ENCODE measurements at regions not wholly inside any gene's neighbourhood (a gene's known extent, or its start where the extent isn't known, plus 50 kb on each side); places are given as distances from the start of the nearest gene placed in this dataset.

DNA sequence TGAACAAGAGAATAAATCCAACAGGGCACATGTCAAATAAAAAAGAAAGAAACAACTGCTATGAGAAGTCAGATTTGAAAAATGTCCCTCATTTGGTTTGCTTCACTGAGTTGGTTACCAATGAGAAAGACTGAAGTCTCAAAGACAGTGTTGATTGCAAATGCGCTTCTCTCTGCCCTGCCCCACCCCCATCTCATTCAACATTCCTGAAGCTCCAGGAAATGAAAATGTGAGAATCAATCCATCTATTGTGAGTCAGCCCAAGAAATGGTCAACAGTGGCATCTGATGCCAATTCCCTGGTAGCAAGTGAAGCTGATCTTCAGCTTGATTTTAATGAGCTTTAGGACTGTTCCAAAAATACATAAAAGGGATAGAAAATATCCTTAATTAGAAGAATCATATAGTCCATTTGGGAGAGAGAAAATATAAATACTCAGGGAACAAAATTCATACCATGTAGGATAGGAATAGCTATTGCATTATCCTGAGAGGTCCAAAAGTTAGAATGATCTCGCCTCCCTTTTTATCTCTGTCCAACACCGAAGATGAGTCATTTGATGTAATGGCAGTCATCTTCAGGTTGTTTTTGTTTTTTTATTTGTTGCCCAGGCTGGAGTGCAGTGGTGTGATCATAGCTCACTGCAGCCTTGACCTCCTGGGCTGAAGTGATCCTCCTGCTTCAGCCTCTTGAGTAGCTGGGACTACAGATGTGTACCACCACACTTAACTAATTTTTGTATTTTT lies 200.3 kb upstream of the UMPS start:
- peak in 26 of 56 donors; percentile 6 to 64 (median 22) for DNase-seq

DNA sequence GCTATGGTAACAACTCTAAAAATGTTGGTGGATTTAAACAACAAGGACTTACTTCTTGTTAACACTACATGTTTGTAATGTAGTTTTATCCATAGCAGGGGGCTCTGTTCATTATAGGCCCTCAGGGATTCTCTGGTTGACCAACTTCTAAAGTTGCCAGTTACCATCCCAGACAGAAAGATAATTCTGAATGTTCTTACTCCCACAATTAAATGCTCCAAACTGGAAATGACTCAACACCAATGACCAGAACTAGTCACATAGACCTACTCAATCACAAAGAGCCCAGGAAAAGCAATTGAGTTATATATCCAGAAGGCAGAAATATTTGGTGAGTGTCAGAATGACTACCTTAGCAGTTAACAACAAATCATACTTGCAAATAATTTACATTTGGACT lies 199.3 kb upstream of the UMPS start:
- no peak for DNase-seq

DNA sequence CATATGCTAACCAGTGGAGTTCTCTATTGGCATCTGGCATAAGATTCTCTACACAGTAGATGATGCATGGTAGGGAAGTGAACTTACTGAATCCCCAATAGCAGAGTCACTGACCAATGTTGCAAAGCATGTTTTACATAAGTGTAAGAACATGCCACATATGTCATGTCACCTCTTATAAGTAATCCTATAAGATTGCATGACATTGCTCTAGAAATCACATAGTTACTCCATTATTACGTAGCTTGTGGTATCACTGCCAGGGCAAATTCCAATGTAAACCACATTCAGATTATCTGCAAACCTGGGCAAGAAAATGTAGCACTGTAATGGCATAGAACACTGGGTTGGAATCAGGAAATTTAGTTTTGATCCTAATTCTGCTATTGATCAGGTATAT lies 198.2 kb upstream of the UMPS start:
- DNase-seq = no peak

DNA sequence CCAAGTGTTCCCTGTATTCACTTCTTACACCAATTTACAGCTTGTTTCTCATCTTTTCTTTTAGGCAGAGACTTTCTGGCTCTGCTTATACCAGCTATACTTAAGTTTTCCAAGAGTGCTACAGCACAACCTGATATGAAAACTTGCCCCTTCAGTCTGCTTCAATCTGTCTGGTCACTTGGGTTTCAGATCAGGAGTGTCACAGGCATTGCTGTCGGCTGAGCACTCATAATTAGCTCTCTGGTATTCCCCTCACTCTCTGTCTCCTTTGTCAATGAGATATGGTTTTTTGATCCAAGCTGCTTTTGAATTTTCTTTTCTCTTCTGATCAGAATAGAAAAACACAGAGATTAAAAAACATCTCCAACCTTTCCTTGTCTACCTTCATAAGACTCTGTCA lies 194.9 kb upstream of the UMPS start:
- DNase-seq = no peak

DNA sequence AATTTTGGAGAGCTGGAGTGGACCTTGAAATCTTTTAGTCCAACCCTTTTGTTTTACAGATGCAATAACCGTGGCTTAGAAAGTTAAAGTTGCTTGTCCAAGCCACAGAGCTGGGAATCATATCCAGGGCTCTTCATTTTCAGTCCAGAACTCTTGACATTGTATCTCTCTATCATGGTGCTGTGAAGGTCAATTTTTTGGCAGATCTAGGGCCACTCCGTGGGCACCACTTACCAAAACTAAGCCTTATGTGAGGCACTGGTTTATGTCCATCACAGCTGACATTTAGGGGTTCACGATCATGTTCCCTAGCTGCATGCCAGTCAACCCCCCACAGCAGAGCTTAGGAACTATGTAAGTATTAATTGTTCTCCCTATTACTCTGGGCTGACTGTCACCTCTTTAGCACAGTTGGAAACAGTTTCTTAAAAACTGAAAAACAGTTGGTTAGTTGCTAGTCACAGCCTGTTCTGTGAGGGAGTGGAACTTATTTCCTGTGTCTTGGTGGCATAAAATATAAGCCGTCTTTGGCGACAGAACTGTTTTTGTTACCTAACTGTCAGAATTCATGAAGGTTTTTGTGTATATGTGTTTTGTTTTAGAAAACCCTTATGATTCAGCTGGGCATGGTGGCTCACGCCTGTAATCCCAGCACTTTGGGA lies 189.6 kb upstream of the UMPS start:
- no peak for DNase-seq

DNA sequence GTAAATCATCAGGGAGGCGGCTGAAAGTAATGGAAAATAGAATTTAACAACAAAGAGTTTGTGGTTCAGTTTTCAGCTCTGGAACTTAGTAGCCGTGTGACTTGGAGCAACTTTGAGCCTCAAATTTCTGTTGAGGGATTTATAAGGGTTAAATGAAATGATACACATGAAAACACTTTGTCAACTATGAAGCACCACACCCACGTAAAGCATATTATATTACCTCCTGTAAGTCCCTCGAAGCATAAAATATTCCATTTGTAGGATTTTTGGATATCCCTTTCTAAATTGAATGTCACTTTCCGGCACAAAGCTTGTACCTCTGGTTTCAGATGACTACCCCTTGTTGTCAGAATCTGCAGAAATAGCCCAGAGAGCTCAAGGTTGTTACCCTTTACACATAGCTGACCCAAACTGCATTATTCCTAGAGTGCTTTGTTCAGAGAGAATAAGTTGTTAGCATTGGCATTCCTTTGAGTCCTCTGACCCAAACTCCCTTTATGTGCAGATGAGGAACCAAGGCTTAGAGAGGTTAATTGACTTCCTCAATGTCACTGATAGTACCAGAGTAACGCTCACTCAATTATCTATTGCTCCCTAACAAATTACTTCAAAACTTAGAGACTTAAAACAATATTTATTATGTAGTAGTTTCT lies 187.9 kb upstream of the UMPS start:
- no peak for DNase-seq

DNA sequence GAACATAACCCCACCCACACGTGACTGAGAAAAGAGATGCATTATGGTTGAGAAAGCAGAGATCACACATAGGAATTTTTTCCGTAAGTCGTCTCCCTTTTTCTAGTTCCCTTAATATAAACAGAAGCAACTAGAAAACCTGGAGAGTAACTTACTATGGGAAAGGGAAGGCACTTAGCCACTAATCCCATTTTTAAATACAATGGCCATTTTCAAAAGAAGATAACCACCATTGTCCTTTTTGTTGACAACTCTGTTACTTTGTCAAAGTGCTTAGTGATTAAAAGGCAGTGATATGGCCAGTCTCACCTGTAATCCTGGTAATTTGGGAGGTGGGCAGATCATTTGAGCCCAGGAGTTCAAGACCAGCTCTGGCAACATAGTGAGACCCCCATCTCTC lies 184.4 kb upstream of the UMPS start:
- no peak for DNase-seq

DNA sequence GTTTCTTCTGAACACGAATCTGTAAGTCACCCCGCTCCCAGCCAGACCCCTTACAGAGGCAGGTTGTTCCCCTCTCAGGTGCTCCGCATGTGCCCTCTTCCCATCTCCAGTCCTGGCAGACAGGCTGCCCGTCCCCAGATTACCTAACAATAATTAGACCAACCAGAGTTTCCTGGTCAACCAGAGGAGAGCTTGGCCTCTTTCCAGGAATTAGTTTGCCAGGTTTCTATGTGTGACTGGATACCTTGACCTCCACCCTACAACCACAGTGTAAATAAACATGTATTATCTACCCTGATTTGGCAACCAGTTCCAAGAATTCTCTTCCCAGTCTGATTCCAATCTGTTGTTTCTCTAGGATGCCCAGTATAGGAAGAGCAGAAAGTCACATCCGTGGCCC lies 178.0 kb upstream of the UMPS start:
- DNase-seq = no peak

DNA sequence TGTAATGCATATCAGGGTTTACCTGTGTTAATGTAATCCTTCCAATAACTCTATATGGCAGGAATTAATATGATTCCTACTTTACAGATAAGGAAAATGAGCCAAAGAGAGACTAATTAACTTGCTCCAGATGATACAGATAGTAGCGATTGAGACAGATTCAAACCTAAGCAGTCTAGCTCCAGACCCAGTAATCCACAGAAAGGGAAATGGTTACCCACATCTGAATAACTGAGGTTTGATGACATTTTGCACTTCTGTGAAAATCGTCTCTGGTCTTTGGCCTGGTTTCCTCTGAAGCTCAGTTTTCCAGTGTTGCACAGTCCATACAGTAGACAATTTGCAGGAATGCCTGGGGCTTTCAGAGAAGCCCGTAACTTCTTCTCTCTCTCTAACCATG lies 177.1 kb upstream of the UMPS start:
- DNase-seq = no peak

DNA sequence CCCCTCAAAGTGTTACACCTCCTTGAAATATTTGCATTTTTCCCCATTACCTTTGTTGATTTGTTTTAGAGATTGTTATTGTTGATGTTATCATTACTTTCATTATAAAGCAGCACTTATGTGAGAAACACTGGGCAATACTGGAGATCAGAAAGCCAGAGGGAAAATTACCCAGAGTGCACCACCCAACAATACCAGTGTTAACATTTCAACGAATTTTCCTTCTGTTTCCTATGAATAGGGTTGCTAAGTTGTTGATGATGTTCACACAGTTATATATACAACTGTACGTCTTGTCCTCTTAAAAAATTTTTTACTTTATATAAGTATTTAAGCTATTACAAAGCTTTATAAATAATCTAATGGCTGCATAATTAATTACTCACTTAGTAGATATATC lies 173.6 kb upstream of the UMPS start:
- DNase-seq = no peak

DNA sequence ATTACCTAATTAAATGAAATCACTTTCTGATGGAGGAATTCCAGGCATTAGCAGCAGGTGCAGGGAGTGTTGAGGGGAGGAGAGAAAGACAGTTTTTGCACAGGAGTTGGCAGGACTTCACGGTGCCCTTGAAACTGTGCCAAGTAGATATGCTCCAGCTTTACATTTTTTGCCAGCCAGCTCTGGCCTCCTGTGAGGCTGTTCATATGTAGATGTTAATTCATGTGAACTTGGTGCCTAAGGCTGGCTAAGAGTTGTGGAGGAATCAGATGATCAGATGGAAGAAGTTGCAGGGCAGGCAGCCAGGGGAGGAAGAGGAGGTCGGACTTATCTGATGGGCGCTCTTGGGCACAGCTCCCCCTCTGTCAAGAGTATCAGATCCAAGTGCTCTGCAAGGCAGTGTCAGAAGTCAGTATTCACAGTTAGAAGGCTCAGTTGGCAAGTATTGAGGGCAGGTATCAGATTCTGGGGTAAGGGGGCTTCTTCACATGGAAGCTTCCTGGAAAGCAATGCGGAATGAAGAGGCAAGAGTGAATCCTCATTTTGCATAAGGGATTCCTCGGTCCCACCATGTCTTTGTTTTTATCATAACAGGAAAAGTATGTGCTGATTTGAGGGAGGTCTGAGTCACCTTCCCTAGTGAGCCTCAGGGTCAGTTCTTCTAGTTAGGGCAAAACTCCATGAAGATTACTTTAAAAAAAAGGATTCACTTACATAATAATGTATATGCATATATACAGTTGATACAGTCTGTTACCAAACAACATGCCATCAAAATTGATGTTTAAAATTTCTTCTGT lies 172.6 kb upstream of the UMPS start:
- no peak for DNase-seq

DNA sequence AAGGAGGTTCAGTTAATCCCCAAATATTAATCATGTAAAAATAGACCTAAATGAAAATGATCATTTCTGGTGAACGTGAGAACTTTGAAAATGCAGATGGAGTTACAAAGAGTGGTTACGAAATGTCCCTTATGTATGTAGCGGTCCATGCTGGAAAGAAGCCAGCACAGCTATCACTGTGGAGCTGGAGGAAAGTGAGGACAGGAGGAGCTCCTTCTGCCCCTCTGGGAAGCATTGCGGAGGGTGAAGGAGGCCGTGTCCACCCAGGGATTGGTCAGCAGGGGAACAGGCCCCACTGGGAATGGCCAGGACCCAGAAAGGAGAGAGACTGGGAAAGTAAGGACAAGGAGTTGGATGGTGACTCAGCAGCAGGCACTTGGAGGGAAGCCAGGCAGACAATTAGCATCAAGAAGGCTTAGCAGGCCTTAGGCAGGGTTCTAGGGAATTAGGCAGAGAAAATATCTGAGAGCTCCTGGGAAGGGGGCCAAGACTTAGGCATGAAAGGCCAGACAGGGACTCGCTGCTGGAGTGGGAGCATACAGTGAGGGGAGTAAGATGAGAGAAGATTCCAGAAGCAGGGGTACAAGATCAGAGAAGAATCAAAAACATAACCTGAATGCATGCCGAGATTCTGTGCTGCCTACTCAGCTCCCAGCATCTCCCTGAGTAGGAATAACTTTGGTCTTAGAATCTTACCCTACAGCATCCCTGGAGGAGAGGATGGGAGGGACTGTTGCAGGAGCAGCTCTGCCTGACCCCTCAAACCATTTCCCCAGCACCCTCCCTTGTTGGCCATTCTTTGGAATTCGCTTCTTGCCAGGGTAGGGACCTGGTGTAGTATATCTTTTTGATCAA lies 171.0 kb upstream of the UMPS start:
- peak in 53 of 56 donors; percentile 11 to 83 (median 60) for DNase-seq

DNA sequence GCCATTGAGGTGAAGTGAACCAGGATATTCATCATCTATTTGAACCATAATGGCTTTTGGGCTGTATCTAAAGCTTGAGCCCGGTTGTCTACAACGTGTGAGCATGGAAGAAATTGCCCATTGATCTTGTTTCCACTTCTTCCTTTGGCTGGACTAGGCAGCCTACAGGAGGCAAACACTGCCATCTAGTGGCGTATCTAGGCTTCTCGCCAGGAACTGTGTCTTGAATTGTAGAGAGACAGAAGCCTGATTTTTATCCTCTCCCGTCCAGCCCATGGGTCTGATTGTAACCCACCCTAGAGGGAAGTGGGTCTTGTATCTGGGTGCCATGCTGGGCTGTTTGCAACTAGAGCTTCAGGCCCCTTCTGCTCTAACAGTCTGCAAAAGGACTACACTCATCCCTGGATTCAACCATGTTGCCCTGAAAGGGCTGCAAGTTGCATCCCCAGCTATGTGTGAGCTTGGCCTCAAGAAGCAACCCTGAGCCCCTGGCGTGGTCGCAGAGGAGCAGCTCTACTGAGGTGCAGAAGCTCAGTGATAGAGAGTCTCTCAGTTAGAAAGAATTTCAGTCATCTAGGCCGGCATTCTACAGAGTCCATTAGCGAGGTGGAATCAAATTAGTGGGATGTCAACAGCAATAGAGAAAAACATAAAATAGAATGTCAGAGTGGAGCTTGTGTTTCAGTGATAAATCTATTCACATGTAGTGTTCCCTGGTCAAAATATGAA lies 170.2 kb upstream of the UMPS start:
- DNase-seq = peak in 51 of 56 donors; percentile 11 to 87 (median 51)

DNA sequence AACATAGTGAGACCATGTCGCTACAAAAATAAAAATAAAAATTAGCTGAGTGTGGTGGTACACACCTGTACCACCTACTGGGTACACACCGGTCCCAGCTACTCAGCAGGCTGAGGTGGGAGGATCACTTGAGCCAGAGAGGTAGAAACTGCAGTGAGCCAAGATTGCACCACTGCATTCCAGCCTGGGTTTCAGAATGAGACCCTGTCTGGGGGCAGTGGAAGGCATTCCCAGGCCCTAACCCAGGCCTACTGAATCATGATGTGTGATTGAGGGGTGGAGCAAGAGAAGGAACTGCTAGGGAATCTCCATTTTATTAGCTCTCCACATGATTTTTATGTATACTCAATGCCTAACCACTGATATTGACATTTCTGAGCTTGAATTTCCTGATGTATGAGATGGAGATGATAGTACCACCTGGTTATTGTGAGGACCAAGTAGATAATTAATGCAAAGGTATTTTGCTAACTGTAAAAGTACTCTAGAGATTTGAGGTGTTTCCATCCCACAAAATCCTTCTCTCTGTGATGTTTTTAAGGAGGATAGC lies 169.5 kb upstream of the UMPS start:
- DNase-seq = no peak

DNA sequence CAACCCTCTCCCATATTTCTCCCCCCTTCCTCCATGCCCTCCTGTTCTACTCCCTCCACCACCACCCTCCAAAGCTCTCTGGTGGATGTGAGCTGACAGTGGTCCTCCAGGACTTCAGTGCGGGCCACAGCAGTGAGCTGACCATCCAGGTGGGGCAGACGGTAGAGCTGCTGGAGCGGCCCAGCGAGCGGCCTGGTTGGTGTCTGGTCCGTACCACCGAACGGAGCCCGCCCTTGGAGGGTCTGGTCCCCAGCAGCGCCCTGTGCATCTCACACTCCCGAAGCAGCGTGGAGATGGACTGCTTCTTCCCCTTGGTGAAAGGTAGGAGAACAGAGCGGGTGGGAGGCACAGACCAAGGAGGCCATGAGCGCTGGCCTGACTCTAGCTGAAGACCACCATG lies 167.5 kb upstream of the UMPS start:
- no peak for DNase-seq

DNA sequence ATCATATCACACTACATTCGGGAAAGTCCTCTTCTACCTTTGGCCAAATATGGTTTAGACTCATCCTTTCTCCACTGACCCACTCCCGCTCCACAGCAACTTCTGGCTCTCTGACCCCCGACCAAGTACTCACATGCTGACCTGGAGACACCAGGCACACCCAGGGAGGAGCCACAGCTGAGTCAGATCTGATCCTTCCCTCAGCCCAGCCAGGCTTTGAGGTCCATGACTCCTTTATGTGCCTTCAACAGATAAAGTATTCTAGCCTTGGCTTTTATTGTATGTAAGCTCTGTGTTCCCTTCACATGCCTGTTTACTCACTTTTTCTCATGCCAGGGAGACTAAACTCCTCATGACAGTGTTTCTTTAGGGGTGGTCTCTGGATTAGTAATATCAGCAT lies 166.9 kb upstream of the UMPS start:
- no peak for DNase-seq

DNA sequence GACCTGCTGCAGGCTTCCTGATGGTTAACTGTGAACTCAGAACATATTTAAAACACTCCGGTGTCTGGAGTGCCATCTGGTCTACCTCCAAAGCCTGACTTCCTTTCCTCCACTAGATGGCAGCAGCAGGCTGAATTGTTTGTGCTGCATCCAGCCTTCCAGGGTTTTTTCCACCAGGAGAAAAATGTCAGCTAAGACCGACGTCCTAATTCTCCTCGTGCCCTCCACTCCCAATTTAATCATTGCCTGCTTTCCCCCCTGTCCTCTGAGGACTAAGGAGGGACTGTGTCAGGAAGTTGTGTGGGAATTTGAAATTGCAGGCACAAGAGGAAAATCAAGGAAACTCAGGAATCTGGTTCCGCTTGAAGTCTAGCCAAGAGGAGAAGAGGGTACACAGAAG lies 165.2 kb upstream of the UMPS start:
- peak in 48 of 56 donors; percentile 5 to 87 (median 46) for DNase-seq

DNA sequence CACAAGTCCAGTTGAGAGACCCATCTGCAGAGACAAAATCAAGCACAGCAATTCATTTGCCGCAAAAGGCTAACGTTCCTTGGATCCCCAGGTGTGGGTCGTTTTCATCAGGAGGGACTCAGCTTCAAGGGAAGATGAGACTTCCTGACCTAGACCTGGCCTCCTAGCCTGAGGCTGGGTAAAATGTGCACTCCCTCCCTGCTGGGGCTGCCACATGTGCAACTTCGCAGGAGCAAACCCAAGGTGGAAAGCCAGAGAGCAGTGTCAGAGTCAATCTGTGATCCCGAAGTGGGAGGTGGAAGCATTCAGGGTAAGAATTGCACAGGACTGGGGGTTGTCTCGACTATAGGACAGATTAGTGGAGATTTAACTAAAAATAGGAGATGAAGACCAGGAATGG lies 164.7 kb upstream of the UMPS start:
- no peak for DNase-seq

DNA sequence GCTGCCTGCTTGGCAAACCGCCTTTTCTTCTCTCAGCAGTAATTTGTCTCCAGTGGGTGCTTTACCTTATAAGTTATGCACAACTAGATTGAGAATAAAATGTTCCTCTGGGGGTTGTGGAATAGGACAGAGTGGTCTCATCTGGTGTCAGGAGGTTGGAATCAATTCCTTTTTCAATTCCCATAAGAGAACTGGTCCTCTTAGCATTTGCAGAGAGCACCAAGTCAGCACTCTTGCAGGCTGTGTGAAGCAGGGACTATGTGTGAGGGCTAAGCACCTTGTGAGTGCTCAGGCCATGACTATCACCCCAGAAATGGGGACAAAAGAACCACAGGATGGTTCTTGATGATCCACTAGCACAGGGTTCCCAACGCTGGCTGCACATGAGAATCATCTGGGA lies 163.6 kb upstream of the UMPS start:
- DNase-seq = no peak

DNA sequence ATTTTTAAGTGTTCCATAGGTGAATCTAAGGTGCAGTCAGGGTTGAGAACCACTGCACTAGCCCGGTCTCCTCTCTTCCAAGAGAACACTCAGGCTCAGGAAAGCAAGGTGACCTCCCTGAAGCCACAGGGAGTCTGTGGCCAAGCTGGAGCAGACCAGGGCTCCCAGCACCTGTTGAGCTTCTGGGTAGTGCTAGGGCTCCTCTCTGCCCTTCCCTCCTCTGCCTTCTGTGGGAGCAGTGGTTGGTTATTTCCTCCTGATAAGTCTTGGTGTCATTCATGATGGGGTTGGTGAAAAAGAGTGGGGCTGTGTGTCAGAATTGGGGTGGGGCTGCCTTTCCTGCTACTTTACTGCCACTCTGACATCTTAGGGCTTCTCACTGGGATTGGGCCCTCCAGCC lies 163.1 kb upstream of the UMPS start:
- DNase-seq = no peak

Measured in amygdala (tissue), 56 donors.